ENCODE measurements at regions not wholly inside any gene's neighbourhood (a gene's known extent, or its start where the extent isn't known, plus 50 kb on each side); places are given as distances from the start of the nearest gene placed in this dataset.
A peak's percentile ranks its signal among the peaks of the same experiment; 100 is the strongest.

DNA sequence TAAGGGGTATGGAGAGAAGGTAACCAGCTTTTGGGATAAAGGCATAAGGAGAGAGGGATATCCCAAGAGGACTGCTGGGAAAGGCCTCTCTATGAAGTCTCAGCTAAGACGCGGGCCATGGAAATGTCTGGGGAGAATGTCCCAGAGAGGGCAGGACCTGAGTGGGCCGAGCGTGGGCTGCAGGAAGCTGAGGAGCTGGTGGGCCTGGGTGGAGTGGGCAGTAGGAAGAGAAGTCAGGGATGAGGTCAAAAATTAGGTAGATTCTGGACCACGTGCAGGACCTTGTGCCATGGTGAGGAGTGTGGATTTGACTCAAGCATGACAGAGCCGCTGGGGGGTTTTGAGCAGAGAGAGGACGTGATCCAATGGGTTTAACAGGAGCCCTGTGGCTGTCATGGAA, 66.5 kb upstream of the SULF2 start:
- H3F3A ChIP-seq (ENCODE audit: insufficient read depth, low read depth) = peaks cover 36% of the 10 kb centered on the region
- DNase-seq = no peak
- BruUV-seq (replicated peaks) = no TSS peak
- H3K27me3 ChIP-seq (ENCODE audit: insufficient read depth, low read depth) = no peaks in the 10 kb centered on the region
- no peak overlapping the region for H2AFZ ChIP-seq
- CTCF ChIA-PET = no interaction called here
- POLR2A ChIA-PET (ENCODE audit: unreplicated experiment) = no interaction called here
- intact Hi-C loops (cut with micrococcal nuclease; ENCODE audit: unreplicated experiment) = no loop called here
- no peaks in the 10 kb centered on the region for H3K9me3 ChIP-seq (ENCODE audit: insufficient read depth, low read depth)
- no peaks in the 10 kb centered on the region for H3K9me2 ChIP-seq (ENCODE audit: insufficient read depth)
- H3K79me2 ChIP-seq (ENCODE audit: low read depth) = peaks cover 5% of the 10 kb centered on the region; the same call in 1 of the 2 replicates
- TF ChIP-seq EZH2 (IDR thresholded peaks at IDR 0.05; ENCODE audit: low read depth) (no peak), CTCF (conservative IDR thresholded peaks at IDR 0.05) (no peak)
- peaks cover 56% of the 10 kb centered on the region for H3K4me1 ChIP-seq (replicated peaks; ENCODE audit: insufficient read depth)
- no peak overlapping the region for H3K4me3 ChIP-seq
- H3K4me2 ChIP-seq = no peak overlapping the region
- H3K27ac ChIP-seq = no peak overlapping the region
- no peaks in the 10 kb centered on the region for H3K36me3 ChIP-seq (ENCODE audit: low read depth)
- H4K20me1 ChIP-seq (ENCODE audit: insufficient read depth) = no peaks in the 10 kb centered on the region

- peaks cover 58% of the 10 kb centered on the region for H3K4me1 ChIP-seq (replicated peaks; ENCODE audit: insufficient read depth)
- no TSS peak for BruUV-seq (replicated peaks)
- no peaks in the 10 kb centered on the region for H3K27me3 ChIP-seq (ENCODE audit: insufficient read depth, low read depth)
- H3K36me3 ChIP-seq (ENCODE audit: low read depth) = no peaks in the 10 kb centered on the region
- H2AFZ ChIP-seq = no peak overlapping the region
- no peak overlapping the region for H3K4me3 ChIP-seq
- TF ChIP-seq CTCF (conservative IDR thresholded peaks at IDR 0.05) (no peak), EZH2 (IDR thresholded peaks at IDR 0.05; ENCODE audit: low read depth) (no peak)
- no peaks in the 10 kb centered on the region for H3K9me2 ChIP-seq (ENCODE audit: insufficient read depth)
- no peaks in the 10 kb centered on the region for H4K20me1 ChIP-seq (ENCODE audit: insufficient read depth)
- peaks cover 38% of the 10 kb centered on the region for H3F3A ChIP-seq (ENCODE audit: insufficient read depth, low read depth)
- CTCF ChIA-PET = interaction anchor here (0.6 kb wide), 1 partner anchor 33 kb away, joined by 3 read pairs; no protein-coding TSS in a partner anchor
- intact Hi-C loops (cut with micrococcal nuclease; ENCODE audit: unreplicated experiment) = no loop called here
- no peaks in the 10 kb centered on the region for H3K9me3 ChIP-seq (ENCODE audit: insufficient read depth, low read depth)
- no peak for DNase-seq
- peak overlapping the region; percentile 95 for H3K27ac ChIP-seq
- POLR2A ChIA-PET (ENCODE audit: unreplicated experiment) = no interaction called here
- no peak overlapping the region for H3K4me2 ChIP-seq
- no peaks in the 10 kb centered on the region; the same call in 1 of the 2 replicates for H3K79me2 ChIP-seq (ENCODE audit: low read depth)
Measured at GRCh38 chr20:47850146-47850545, 64.9 kb upstream of the SULF2 start.

- H3K27me3 ChIP-seq (ENCODE audit: insufficient read depth, low read depth) = no peaks in the 10 kb centered on the region
- H3F3A ChIP-seq (ENCODE audit: insufficient read depth, low read depth) = peaks cover 43% of the 10 kb centered on the region
- H3K36me3 ChIP-seq (ENCODE audit: low read depth) = no peaks in the 10 kb centered on the region
- no peaks in the 10 kb centered on the region for H4K20me1 ChIP-seq (ENCODE audit: insufficient read depth)
- no peaks in the 10 kb centered on the region for H3K9me3 ChIP-seq (ENCODE audit: insufficient read depth, low read depth)
- no peaks in the 10 kb centered on the region for H3K9me2 ChIP-seq (ENCODE audit: insufficient read depth)
- peak overlapping the region; percentile 95 for H3K27ac ChIP-seq
- no peaks in the 10 kb centered on the region; the same call in 1 of the 2 replicates for H3K79me2 ChIP-seq (ENCODE audit: low read depth)
- H3K4me1 ChIP-seq (replicated peaks; ENCODE audit: insufficient read depth) = peaks cover 58% of the 10 kb centered on the region
- peak overlapping the region; percentile 57; the same call in 1 of the 2 replicates for H3K4me2 ChIP-seq
- TF ChIP-seq CTCF (conservative IDR thresholded peaks at IDR 0.05) (no peak), EZH2 (IDR thresholded peaks at IDR 0.05; ENCODE audit: low read depth) (no peak)
- H2AFZ ChIP-seq = no peak overlapping the region
- ChIA-PET CTCF (interaction anchor here (0.6 kb wide), 1 partner anchor 32 kb away, joined by 3 read pairs; no protein-coding TSS in a partner anchor), POLR2A (ENCODE audit: unreplicated experiment) (no interaction called here)
- no TSS peak for BruUV-seq (replicated peaks)
- DNase-seq = no peak
- no peak overlapping the region for H3K4me3 ChIP-seq
- intact Hi-C loops (cut with micrococcal nuclease; ENCODE audit: unreplicated experiment) = no loop called here
Measured at GRCh38 chr20:47849596-47849995, 64.3 kb upstream of the SULF2 start.
